OCI-LY1 (cell line): ENCODE measurements at regions not wholly inside any gene's neighbourhood (a gene's known extent, or its start where the extent isn't known, plus 50 kb on each side); places are given as distances from the start of the nearest gene placed in this dataset.

ENCODE experiments used
- H2AFZ ChIP-seq: fragments of 200-600 bp; sonication (generic), shearing (Covaris generic); 2 replicates; pipeline ENCODE4 v1.6.0; 2014; ENCODE audit warnings: antibody characterized with exemption, mild to moderate bottlenecking, low read length
- H3F3A ChIP-seq: fragments of 200-600 bp; sonication (generic), shearing (Covaris generic); 2 replicates; pipeline ENCODE4 v1.6.0; 2014; ENCODE audit warnings: mild to moderate bottlenecking, antibody characterized with exemption, low read length, moderate library complexity; ENCODE audit not compliant: insufficient read depth
- H3K27ac ChIP-seq: fragments of 200-600 bp; sonication (generic); 2 replicates; pipeline ENCODE4 v1.5.1; 2014; ENCODE audit warnings: low read length, mixed run types, mild to moderate bottlenecking, low read depth; ENCODE audit not compliant: poor library complexity, severe bottlenecking
- H3K27me3 ChIP-seq: fragments of 200-600 bp; sonication (generic); 2 replicates; pipeline ENCODE4 v1.6.0; 2014; ENCODE audit warnings: antibody characterized with exemption, mild to moderate bottlenecking, low read length, moderate library complexity; ENCODE audit not compliant: insufficient read depth
- H3K36me3 ChIP-seq: fragments of 200-600 bp; sonication (generic); 2 replicates; pipeline ENCODE4 v1.6.1; 2014; ENCODE audit warnings: mild to moderate bottlenecking, antibody characterized with exemption, low read length, moderate library complexity, mixed read lengths; ENCODE audit not compliant: insufficient read depth
- H3K4me1 ChIP-seq: fragments of 200-600 bp; sonication (generic); 2 replicates; pipeline ENCODE4 v1.5.1; 2014; ENCODE audit warnings: mild to moderate bottlenecking, low read length, moderate library complexity; ENCODE audit not compliant: insufficient read depth, severe bottlenecking
- H3K4me2 ChIP-seq: fragments of 200-600 bp; sonication (generic), shearing (Covaris generic); 2 replicates; pipeline ENCODE4 v1.6.1; 2014; ENCODE audit warnings: low read length
- H3K4me3 ChIP-seq: fragments of 200-600 bp; sonication (generic); 2 replicates; pipeline ENCODE4 v1.5.1; 2014; ENCODE audit warnings: low read length, low read depth, mild to moderate bottlenecking, mixed read lengths; ENCODE audit not compliant: poor library complexity, severe bottlenecking
- H3K79me2 ChIP-seq: fragments of 200-600 bp; shearing (Covaris generic); 2 replicates; pipeline ENCODE4 v1.6.1; 2016; ENCODE audit warnings: mixed run types, low read length, mixed read lengths; ENCODE audit not compliant: insufficient read depth
- H3K9ac ChIP-seq: fragments of 200-600 bp; sonication (generic), shearing (Covaris generic); 2 replicates; pipeline ENCODE4 v1.6.1; 2014; ENCODE audit warnings: mild to moderate bottlenecking, low read length, mixed read lengths
- H3K9me2 ChIP-seq: fragments of 200-600 bp; sonication (generic), shearing (Covaris generic); 2 replicates; pipeline ENCODE4 v1.6.1; 2014; ENCODE audit warnings: low read depth, mild to moderate bottlenecking, low read length, mixed read lengths
- H3K9me3 ChIP-seq: fragments of 200-600 bp; shearing (Covaris generic); 2 replicates; pipeline ENCODE4 v1.6.1; 2014; ENCODE audit warnings: low read length, mixed read lengths
- H4K20me1 ChIP-seq: fragments of 200-600 bp; sonication (generic), shearing (Covaris generic); 2 replicates; pipeline ENCODE4 v1.6.0; 2016; ENCODE audit warnings: mild to moderate bottlenecking, low read length; ENCODE audit not compliant: insufficient read depth
- CTCF ChIP-seq: fragments of 200-600 bp; sonication (generic), shearing (Covaris generic); IDR thresholded peaks from 2 replicates; pipeline ENCODE4 v1.5.1; 2017; ENCODE audit warnings: mild to moderate bottlenecking, antibody characterized with exemption, low read length, moderate library complexity, mixed read lengths
- EZH2 ChIP-seq: fragments of 200-600 bp; sonication (generic), shearing (Covaris generic); IDR thresholded peaks from 2 replicates; pipeline ENCODE4 v1.8.0; 2017; ENCODE audit warnings: borderline replicate concordance, mixed run types, mild to moderate bottlenecking, antibody characterized with exemption, low read length, moderate library complexity, mixed read lengths

- Histone ChIP-seq H3K27ac (no peak overlapping the region), H3K27me3 (no peaks in the 10 kb centered on the region), H3K4me1 (no peaks in the 10 kb centered on the region), H3F3A (no peaks in the 10 kb centered on the region), H3K79me2 (no peaks in the 10 kb centered on the region), H3K9me3 (no peaks in the 10 kb centered on the region), H3K4me3 (no peak overlapping the region), H4K20me1 (no peaks in the 10 kb centered on the region), H3K4me2 (no peak overlapping the region), H3K36me3 (no peaks in the 10 kb centered on the region), H2AFZ (no peak overlapping the region), H3K9me2 (no peaks in the 10 kb centered on the region), H3K9ac (no peak overlapping the region)
- TF ChIP-seq CTCF = no peak
- TF ChIP-seq EZH2 = no peak
These were observed 95.6 kb upstream of the ZNF98 start for GRCh38 chr19:22517496-22518411.

GRCh38 chr19:22515435-22515834 is 93.3 kb upstream of the ZNF98 start:
- no peak for TF ChIP-seq CTCF
- TF ChIP-seq EZH2 = no peak
- H3K9me3 ChIP-seq = no peaks in the 10 kb centered on the region
- H3K4me2 ChIP-seq = no peak overlapping the region
- H3K79me2 ChIP-seq = no peaks in the 10 kb centered on the region
- H3K36me3 ChIP-seq = no peaks in the 10 kb centered on the region
- H3K27ac ChIP-seq = no peak overlapping the region
- H3K4me3 ChIP-seq = no peak overlapping the region
- no peaks in the 10 kb centered on the region for H4K20me1 ChIP-seq
- H3F3A ChIP-seq = no peaks in the 10 kb centered on the region
- H3K4me1 ChIP-seq = no peaks in the 10 kb centered on the region
- H3K9me2 ChIP-seq = no peaks in the 10 kb centered on the region
- no peaks in the 10 kb centered on the region for H3K27me3 ChIP-seq
- H2AFZ ChIP-seq = no peak overlapping the region
- no peak overlapping the region for H3K9ac ChIP-seq

- Histone ChIP-seq H3K9me2 (no peaks in the 10 kb centered on the region), H3K4me2 (no peak overlapping the region), H3K9me3 (no peaks in the 10 kb centered on the region), H4K20me1 (no peaks in the 10 kb centered on the region), H3K27me3 (no peaks in the 10 kb centered on the region), H3K79me2 (no peaks in the 10 kb centered on the region), H2AFZ (no peak overlapping the region), H3K4me3 (no peak overlapping the region), H3K4me1 (no peaks in the 10 kb centered on the region), H3F3A (no peaks in the 10 kb centered on the region), H3K36me3 (no peaks in the 10 kb centered on the region), H3K27ac (no peak overlapping the region), H3K9ac (no peak overlapping the region)
- no peak for TF ChIP-seq CTCF
- no peak for TF ChIP-seq EZH2
These were observed 81.4 kb upstream of the ZNF98 start for GRCh38 chr19:22503524-22503923.
